NCI-H510A treated with DMSO at 0.1 percent for 48 hours (cell line): ENCODE measurements at regions not wholly inside any gene's neighbourhood (a gene's known extent, or its start where the extent isn't known, plus 50 kb on each side); places are given as distances from the start of the nearest gene placed in this dataset.
A peak's percentile ranks its signal among the peaks of the same experiment; 100 is the strongest.

ENCODE experiments used
- DNase-seq: peaks from one replicate; lab custom pipeline; 2025; lab: John Stamatoyannopoulos, UW

DNA sequence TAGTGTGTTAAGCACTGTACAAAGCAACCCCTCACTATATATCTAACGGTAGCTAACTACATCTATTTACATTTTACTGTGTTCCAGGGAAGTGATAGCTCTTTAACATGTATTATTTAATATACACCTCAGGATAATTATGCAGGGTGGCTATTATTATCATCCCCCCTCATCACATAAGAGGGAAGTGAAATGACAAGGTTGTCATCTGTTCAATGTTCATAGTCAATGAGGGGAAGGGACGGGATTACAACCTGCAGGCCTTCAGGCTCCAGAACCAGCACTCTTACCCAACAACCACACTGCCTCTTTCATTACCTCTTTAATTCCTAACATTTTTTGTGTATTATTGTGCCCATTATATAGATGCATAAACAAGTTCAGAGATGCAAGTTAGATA lies 238.7 kb upstream of the ANO3 start:
- DNase-seq = no peak

DNA sequence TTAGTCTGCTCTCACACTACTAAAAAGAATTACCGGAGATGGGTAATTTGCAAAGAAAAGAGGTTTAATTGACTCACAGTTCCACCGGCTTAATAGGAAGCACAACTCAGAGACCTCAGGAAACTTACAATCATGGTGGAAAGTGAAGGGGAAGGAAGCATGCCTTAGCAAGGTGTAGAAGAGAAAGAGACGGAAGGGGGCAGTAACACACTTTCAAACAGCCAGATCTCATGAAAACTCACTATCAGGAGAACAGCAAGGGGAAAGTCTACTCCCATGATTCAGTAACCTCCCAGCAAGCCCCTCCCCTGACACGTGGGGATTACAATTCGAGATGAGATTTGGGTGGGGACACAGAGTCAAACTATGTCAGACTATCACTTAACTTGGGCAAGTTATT lies 236.6 kb upstream of the ANO3 start:
- DNase-seq = no peak

DNA sequence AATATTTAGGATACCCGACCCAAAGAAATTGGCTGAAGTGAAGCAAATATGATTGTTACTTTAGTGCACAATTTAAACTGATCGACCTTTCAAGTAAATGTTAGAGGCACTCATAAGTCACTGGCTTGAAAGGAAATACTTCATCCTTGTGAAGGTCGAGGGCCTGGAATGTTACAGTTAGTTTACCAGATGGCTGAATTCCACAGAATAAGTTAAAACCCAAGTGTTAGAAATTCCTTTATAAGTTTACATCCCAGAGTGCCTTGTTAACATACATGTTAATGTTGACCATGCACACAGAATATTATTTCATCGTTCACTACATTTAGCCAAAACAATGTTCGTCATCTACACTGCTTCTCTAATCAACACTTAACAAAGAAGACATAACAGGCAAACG lies 235.5 kb upstream of the ANO3 start:
- no peak for DNase-seq

DNA sequence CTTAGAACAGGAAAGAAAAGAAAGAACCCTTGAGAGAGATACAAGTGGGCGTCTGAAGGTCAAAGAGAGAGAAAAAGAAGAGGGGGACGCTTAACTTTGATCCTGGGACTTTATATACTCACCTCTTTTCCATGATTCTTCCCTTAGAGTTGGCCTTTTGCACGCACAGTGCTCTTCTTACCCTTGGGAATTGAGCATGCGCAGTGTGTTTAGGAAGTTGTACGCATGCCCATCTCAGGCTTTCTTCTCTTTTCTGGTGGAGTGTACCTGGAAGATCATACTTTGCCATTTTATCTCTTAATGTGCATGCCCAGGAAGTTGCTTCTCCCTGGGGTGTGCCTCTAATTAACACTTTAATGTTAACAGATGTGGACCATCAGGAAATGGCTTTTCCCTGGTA lies 229.6 kb upstream of the ANO3 start:
- no peak for DNase-seq

DNA sequence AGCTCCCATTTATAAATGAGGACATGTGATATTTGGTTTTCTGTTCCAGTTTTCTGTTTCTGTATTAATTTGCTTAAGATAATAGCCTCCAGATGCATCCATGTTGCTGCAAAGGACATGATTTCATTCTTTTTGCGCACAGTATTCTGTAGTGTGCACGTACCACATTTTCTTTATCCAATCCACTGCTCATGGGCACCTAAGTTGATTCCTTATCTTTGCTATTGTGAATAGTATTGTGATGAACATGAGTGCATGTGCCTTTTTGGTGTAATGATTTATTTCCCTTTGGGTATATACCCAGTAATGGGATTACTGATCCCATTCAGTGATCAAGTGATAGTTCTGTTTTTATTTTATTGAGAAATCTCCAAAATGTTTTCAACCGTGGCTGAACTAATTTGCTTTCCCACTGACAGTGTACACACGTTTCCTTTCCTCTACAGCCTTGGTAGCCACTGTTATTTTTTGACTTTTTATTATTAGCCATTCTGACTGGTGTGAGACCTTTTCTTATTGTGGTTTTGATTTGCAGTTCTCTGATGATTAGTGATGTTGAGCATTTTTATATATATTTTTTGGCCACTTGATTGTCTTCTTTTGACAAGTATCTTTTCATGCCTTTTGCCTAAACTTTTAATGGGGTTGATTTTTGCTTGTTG lies 226.0 kb upstream of the ANO3 start:
- no peak for DNase-seq

DNA sequence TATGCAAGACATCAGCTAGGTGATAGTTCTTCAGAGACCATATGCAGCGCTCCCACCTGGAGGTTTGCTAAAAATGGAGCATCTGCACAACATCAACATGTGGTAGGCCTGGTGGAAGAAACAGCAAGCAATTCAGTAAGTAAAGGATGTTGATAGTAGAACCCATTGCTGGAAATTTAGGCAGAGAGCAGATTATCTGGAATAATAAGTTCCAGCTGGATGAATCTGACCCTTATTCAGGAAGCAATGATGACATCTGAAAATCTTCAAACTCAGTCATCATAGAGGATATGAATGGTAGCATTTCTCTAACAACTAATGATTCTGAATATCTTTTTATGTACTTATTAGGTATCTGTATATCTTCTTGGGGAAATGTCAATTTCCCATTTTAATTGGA lies 225.2 kb upstream of the ANO3 start:
- no peak for DNase-seq

DNA sequence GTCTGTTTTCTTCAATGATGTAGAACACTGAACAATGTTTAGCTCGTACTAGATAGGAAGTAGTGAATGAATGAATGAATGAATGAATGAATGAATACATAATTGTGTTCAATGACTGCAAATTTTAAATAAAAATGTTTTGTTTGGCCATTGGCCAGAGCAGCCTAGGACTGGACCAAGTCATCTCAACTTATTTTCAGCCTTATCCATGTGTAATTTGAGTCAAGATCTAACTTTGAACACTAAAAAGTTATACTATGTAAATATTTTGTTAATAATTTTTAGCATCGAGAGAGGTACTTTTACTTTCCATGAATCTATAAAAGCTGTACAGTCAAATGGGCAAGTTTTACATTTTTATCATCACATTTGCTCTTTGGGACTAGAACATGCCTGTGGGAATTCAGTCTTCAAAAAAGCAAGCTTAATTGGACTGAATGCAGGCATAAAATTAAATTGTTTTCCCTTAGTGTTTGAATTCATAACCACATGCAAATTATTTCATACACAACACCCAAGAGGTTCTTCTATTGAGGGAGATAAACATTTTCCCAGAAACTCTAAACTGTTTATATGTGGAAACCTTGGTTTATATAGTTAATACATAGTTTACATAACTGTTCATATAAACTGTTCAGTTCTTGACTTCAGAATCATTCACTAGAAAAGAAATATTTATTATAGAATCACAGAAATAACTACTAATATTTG lies 222.1 kb upstream of the ANO3 start:
- DNase-seq = no peak

DNA sequence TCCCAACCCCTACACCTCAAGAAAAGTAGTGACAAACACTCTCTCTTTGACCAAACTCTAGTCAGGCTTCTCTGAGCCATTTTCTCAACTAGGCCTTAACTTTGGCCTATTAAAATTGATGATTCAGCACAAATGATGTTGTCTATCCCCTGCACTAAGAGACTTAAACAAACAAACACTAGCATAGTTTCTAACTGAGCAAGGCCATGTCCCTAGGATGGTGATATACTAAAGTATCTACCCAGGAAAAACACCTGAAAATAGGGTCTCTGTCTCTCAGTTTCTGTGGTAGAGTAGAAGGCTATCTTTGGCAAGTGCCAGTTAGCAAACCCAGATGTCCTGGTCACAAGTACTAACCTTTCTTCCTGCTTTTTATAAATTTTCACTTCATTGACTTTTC lies 219.7 kb upstream of the ANO3 start:
- no peak for DNase-seq

DNA sequence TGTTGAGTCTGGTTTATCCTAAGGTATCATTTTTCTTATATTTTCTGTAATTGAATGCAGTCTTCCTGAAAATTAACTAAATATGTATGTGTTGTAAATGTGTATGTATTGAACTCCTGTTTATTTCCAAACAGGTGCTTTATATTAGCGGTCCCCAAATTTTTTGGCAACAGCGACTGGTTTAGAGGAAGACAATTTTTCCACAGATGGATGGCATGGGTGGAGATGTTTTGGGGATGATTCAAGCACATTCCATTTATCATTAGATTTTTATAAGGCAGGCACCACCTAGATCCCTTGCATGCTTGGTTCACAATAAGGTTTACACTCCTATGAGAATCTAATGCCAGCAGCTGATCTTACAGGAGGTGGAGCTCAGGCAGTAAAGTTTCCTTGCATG lies 210.5 kb upstream of the ANO3 start:
- DNase-seq = no peak

DNA sequence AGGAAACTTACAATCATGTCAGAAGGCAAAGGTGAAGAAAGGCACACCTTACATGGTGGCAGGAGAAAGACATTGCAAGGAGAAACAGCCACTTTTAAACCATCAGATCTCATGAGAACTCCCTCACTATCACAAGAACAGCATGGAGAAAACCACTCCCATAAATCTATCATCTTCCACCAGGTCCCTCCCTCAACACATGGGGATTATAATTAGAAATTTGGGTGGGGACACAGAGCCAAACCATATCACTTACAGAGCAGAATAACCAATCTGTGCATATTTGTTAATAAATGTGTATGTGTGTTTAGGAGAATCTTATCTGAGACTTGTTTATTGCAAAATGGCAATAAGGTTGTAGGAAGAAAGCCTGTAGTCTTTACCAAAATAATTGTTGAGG lies 205.2 kb upstream of the ANO3 start:
- DNase-seq = no peak

DNA sequence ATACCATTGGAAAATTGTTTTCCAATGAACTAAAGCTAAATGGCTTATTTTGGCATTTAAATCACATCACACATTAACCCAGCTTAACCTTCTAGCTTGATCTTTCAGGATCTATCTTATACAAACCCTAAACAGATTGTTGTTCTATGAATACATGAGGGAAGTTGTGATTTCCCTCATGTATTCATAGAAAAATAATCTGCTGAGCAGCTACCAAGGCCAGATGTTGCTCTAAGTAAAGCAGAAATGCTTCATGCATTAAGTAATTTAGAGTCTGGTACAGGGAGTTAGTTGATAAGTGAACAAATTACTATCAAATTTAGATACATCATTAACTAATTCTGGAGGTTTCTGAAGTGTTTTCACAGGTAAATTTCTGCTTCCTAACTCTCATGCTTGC lies 204.6 kb upstream of the ANO3 start:
- no peak for DNase-seq

DNA sequence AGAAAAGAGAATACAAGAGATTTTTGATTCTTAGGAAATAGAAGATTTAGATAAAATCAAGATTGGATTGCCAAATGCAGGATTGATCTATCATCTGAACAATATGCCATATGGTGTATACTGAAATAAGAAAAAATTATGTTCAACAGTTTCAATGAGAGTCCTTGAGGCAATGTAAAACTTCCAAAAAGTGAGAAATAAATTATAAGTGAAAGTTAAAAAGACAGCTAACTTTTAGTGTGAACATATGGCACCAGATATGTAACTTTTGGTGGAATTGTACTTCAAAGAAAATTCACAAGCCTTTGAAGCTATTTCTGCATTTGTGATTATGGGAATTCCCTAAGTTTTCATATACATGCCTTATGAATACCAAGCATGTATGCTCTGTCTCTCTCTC lies 200.5 kb upstream of the ANO3 start:
- DNase-seq = no peak

DNA sequence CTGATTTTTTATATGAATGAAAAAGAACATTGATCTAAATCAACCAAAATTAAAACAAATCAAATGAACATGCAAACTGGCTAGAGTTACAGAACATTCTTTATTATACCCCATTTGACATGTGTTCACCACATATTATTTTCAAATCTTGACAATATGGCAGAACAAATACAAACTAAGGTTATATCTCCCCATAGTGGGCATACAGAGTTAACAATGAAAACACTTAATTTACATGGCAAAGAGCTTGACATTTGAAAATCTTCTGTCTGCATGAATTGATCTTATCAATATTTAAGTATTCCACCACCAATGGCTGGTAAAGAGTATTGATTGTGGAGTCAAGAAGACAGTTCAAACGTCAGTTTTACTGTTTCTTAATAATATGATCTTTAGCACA lies 197.9 kb upstream of the ANO3 start:
- DNase-seq = no peak

DNA sequence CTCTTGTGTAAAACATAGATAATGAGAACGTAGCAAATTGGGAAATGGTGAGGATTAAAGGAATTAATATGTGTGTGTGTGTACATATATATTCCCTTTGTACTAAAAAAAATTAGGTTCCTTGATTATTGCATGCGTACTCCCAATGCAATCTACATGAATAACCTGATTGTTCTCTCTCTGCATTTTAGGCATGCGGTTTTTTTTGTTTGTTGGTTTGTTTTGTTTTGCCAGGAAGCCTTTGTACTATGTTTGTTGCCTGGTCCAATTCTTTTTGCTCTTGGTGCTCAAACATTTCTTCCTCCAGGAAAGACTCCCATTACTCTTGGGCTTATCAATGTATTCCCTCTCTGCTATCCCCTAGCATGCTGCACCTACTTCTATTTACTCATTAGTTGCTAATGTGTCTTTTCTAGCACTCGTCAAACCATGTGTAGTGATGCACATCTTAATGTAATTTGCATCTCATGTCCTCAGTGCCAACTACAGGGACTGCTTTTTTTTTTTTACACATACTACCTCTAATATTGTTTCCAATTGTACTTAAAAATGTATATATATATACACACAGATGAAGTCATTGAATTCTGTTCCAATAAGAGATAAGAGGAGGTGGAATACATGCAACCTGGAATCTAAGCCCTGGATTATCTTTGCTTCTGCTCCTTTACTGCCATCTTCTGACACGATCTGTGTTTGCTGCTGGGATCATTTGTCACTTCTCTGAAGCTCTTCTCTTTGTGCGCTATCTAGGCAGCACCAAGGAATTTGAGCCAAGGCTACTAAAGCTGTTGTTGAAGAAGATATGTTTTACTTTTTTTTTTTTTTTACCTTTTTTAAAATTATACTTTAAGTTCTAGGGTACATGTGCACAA lies 197.2 kb upstream of the ANO3 start:
- peak; percentile 22 for DNase-seq

DNA sequence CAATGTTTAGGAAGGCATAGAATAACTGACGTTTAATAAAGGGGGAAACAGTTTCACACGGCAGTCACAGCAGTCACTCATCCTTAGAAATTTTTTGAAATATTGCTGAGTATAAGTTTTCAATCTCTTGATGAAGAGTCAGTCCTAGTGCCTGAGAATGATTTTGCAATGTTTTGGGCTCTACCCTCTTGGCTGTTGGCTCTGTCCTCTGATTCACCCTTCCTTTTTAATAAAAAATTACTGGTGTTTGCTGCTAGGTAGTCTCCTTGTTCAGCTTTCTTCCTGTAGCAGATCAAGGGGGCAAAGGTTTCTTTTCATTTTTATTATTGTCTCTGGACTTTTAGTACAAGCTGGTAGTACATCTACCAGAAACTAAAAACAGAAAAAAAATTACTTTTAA lies 194.3 kb upstream of the ANO3 start:
- DNase-seq = no peak

DNA sequence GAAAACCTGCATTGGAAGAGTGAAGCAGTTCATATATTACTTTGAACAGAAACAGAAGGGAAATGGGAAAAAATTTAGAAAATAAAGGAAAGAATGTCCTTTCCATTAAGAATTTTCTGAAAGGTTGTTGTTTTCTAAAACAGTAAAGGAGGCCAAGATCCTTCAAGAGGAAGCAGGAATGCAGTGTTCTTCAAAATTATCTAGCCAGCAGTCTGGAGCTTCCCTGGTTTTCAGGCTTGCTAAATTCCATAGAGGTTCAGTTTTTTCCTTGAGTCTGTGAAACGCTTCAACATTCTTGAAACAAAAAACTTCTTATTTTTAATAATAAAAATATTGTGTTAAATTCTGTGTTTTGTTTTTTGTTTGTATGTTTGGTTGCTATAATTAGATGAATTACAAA lies 189.0 kb upstream of the ANO3 start:
- no peak for DNase-seq

DNA sequence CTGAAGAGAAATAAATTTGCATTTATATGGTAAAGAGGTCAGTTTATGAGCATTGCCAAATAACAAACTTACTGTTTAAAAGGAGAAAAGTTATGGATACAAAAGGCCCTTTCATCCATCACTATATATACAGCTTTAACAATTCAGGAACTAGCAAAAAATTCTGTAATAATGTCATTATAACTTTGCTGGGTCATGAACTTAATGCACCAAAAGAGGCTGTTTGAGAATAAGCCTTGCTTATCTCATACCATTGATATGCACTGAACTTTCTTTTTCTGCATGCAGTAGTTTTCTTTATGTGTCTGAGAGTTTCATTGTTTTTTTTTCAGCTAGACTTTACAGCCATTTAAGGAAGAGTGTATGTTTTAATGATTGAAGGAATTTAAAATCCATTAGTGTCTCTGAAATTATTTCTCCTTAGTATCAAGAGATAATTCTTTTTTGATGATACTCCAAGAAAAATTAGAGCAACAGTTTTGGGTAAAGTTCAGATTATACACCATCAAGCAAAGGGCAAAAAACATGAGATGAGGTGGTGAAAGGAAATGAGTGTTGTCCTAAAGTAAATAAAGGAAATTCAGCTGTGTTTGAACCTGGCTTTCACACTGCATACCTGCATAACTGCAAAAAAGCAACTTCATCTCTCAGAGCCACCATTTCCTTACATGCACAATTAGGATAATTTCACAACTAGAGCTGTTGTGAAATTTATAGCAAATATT lies 188.2 kb upstream of the ANO3 start:
- DNase-seq = peak; percentile 20

DNA sequence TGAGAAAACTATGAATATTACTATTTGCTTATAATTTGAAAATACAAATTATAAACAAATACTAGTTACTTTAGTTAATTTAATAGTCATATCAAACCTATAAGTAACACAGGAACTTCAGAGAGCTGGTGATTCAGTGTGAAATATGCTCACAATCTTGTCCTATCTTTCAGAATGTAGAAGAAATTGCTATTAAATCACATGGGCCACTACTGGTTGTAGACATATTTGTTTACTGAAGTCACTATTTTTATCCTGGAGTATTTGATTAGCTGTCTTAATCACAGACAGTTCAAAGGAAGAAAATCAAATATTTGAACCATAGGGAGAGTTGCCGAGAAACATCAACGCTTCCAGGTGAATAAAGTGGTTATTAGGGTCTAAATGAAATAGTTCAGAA lies 187.6 kb upstream of the ANO3 start:
- DNase-seq = no peak

DNA sequence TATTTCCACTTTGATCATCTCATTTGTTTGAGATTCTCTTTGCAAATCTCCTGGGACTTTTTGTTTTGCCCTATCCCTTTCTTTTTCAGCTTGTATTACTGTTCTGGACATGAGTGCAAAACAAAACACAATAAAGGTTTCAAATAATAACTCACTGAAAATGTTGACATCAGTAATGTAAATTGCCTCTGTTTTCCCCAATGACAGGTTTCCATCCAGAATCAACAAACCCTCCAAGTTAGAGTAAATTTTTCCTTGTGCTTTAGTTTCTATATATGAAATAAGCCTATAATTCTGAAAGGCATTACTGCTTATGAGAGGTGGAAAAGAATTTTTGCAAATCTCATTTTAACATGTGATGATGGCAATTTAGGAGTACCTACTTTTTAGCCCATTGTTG lies 187.0 kb upstream of the ANO3 start:
- no peak for DNase-seq

DNA sequence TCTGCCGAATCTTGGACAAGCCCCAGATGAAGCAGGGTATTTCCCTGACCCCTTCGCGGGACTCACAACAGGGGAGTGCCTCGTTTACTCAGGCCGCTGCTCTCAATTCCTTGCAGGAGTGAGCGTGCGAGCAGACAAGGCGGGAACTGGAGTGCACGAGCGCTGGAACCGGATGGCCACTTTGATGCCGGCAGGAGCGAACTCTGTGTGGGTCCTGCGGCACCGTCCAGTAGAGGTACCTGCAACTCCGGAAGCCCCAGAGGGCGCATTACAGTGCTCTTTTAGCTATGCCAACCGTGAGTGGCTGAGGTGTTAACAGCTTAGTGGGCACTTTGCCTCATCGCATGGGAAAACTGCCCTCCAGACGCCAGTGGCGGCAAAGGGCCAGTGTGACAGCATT lies 182.3 kb upstream of the ANO3 start:
- DNase-seq = no peak

DNA sequence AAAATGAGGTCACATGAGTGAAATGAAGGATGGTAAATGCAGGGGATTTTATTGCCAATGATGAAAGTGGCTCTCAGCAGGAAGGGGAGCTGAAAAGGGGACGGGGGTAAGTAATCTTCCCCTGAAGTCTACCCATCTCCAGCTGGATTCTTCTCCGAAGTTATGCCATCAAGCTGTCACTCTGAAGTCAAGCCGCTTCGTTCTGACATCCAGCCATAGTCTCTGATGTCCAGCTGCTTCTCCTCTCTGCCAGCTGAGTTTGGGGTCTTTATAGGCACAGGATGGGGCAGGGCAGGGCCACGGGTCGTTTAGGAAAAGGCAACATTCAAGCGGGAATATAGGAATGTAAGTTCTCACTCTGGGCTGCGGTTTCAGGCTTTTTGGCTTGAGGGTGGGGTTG lies 181.9 kb upstream of the ANO3 start:
- no peak for DNase-seq

DNA sequence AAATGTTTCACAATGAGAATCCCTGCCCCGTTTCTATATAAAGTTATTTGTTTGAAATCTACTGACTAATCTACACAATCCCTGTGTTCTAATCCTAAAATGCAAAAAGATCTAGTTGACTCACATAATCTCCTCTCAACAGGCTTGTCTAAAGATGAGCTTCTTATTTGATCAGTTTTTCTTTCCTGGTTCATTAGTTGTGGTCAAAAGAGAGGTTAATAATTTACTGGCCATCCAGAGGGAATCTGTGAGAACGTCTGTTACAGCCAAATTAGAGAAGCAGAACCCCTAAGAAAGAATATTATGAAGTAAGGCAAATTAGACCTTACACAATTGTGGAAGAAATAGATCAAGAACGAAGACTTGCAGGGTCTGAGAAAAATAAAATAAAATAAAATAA lies 173.7 kb upstream of the ANO3 start:
- no peak for DNase-seq

DNA sequence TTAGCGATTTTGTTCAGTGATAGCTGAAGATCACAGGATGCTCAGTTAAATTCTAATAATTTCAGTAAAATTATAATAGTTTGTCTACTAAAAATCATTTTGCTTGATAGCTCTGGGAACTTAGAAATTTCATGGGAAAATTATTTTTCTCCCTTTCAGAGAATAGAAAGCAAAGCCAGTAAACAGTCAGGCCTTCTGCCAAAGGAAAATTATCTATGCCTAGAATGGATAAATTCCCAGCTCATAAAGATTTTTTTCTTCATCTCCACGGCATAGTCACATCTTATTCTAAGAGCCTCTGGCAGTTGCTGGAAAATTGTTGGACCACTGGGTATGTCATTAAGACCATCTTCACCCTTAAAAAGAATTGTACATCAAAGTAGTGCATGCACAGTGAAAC lies 169.6 kb upstream of the ANO3 start:
- DNase-seq = no peak
